ENCODE measurements at regions not wholly inside any gene's neighbourhood (a gene's known extent, or its start where the extent isn't known, plus 50 kb on each side); places are given as distances from the start of the nearest gene placed in this dataset.

- H3K9me3 ChIP-seq (ENCODE audit: low read length): no peaks in the 10 kb centered on the region
- ChIA-PET POLR2A (interaction anchor here (0.9 to 1.8 kb wide), 2 partner anchors 25 to 30 kb away, joined by 5 to 7 read pairs; no protein-coding TSS in a partner anchor), CTCF (ENCODE audit: low intra/inter-chr PET ratio, low total read pairs) (no interaction called here)
- H4K20me1 ChIP-seq (ENCODE audit: insufficient read depth, low read length): no peaks in the 10 kb centered on the region
- no peak for FAIRE-seq
- H2AFZ ChIP-seq (ENCODE audit: low read length): no peak overlapping the region
- H3K4me2 ChIP-seq (ENCODE audit: low read depth, low read length): peak overlapping the region; percentile 1; the same call in 1 of the 2 replicates
- intact Hi-C loops (cut with micrococcal nuclease; ENCODE audit: unreplicated experiment): loop anchor here (10.0 kb wide), 1 partner anchor 235 kb away; the partner anchor contains the start of genes AZI2 and ZCWPW2
- peaks cover 32% of the 10 kb centered on the region for H3K4me1 ChIP-seq (ENCODE audit: insufficient read depth, low read length)
- H3K79me2 ChIP-seq (ENCODE audit: insufficient read depth, low read length): no peaks in the 10 kb centered on the region
- peak; percentile 78 for DNase-seq (ENCODE audit: low spot score)
- in situ Hi-C loops (cut with HindIII; ENCODE audit: extremely low pct_ligation_motif_present, low pct_unique_long_range_greater_than_20kb): no loop called here
- H3K9ac ChIP-seq (ENCODE audit: insufficient read depth, low read depth, low read length): no peak overlapping the region
- 0% methylated on average over 2 of the region's 2 CpGs for WGBS (ENCODE audit: low lambda C conversion rate)
- peak; percentile 81 for ATAC-seq
- H3K36me3 ChIP-seq (replicated peaks in 1 of 2; ENCODE audit: control insufficient read depth in 1 of 2, insufficient read depth in 2 of 2, low read length in 2 of 2): no peaks in the 10 kb centered on the region
- no TSS peak for BruUV-seq (replicated peaks)
- no peak overlapping the region for H3K4me3 ChIP-seq (replicated peaks in 1 of 3; ENCODE audit: insufficient read depth in 1 of 3, low read depth in 2 of 3, low read length in 3 of 3)
- no peak overlapping the region for H3K27ac ChIP-seq (ENCODE audit: extremely low read length, insufficient read depth, low read length)
- no peaks in the 10 kb centered on the region for H3K27me3 ChIP-seq (ENCODE audit: control insufficient read depth in 1 of 2, insufficient read depth in 2 of 2, low read length in 2 of 2)
- TF ChIP-seq ELF3 (CRISPR knock-in tag; IDR thresholded peaks at IDR 0.05) (peak; percentile 42; the same call in 1 of the 2 replicates), TBX3 (IDR thresholded peaks at IDR 0.05; ENCODE audit: borderline replicate concordance) (peak; percentile 45; the same call in 1 of the 2 replicates), FOXA3 (CRISPR knock-in tag; IDR thresholded peaks at IDR 0.05) (peak; percentile 81), HMGXB3 (CRISPR knock-in tag; IDR thresholded peaks at IDR 0.05; ENCODE audit: borderline replicate concordance) (0 out of 2 replicates have a peak, but pooled peaks have one; percentile 30), ZNF441 (CRISPR knock-in tag; IDR thresholded peaks at IDR 0.05; ENCODE audit: borderline replicate concordance) (no peak), RARA (CRISPR knock-in tag; IDR thresholded peaks at IDR 0.05) (peak; percentile 80), ZNF580 (CRISPR knock-in tag; IDR thresholded peaks at IDR 0.05; ENCODE audit: borderline replicate concordance, low read depth) (no peak), SALL1 (CRISPR knock-in tag; IDR thresholded peaks at IDR 0.05) (peak; percentile 13; the same call in 1 of the 2 replicates), GATAD2A (CRISPR knock-in tag; IDR thresholded peaks at IDR 0.05) (peak; percentile 51), TEAD3 (CRISPR knock-in tag; optimal IDR thresholded peaks at IDR 0.05; ENCODE audit: borderline replicate concordance) (peak; percentile 72), ZSCAN30 (CRISPR knock-in tag; IDR thresholded peaks at IDR 0.05) (no peak), ZNF557 (CRISPR knock-in tag; IDR thresholded peaks at IDR 0.05) (no peak), ZNF644 (CRISPR knock-in tag; IDR thresholded peaks at IDR 0.05; ENCODE audit: low read depth) (peak; percentile 99), HCFC1 (IDR thresholded peaks at IDR 0.05; ENCODE audit: low read depth, low read length) (no peak), POGZ (CRISPR knock-in tag; IDR thresholded peaks at IDR 0.05) (peak; percentile 83), ZMYM4 (CRISPR knock-in tag; IDR thresholded peaks at IDR 0.05) (peak; percentile 60; the same call in 1 of the 2 replicates), ZKSCAN5 (CRISPR knock-in tag; IDR thresholded peaks at IDR 0.05) (peak; percentile 85; the same call in 1 of the 2 replicates), ZNF274 (CRISPR knock-in tag; IDR thresholded peaks at IDR 0.05) (no peak), ZMYM2 (CRISPR knock-in tag; IDR thresholded peaks at IDR 0.05) (0 out of 2 replicates have a peak, but pooled peaks have one; percentile 24), ARID3A (IDR thresholded peaks at IDR 0.05; ENCODE audit: low read depth, low read length) (peak; percentile 61; the same call in 1 of the 2 replicates), PTBP1 (IDR thresholded peaks at IDR 0.05; ENCODE audit: low read depth, low read length, poor library complexity, severe bottlenecking) (no peak)
Measured at GRCh38 chr3:28109829-28110228, 131.6 kb upstream of the CMC1 start.

Data from HepG2 (cell line).